Psoas muscle (tissue), 7 donors: ENCODE measurements at regions not wholly inside any gene's neighbourhood (a gene's known extent, or its start where the extent isn't known, plus 50 kb on each side); places are given as distances from the start of the nearest gene placed in this dataset.

Experiments used
- ATAC-seq, 4 donors: fragments of 200-7000 bp; cut with Tn5 transposase; one replicate each; pipeline ENCODE4 v1.9.1; 2020; ENCODE audit warnings: moderate library complexity in 3 of 4, mild to moderate bottlenecking in 2 of 4
- DNase-seq, 2 donors: peaks; one replicate each; pipeline ENCODE4 v3.0.0-alpha.2; 2020
- H3K27ac ChIP-seq: fragments of 200-600 bp; one replicate; pipeline ENCODE4 v1.8.0; 2022
- H3K27me3 ChIP-seq, 3 donors: fragments of 200-600 bp in 1 of 3; one replicate each; pipeline versions ENCODE4 v1.6.1 to v1.8.0; 2013 to 2022; ENCODE audit warnings: low read length in 2 of 3, mild to moderate bottlenecking in 2 of 3, moderate library complexity in 1 of 3; ENCODE audit not compliant: insufficient read depth in 3 of 3
- H3K36me3 ChIP-seq, 2 donors: fragments of 200-600 bp in 1 of 2; one replicate each; pipeline versions ENCODE4 v1.6.1 to v1.8.0; 2013 to 2022; ENCODE audit warnings: low read depth in 1 of 2, mild to moderate bottlenecking in 1 of 2, moderate library complexity in 1 of 2; ENCODE audit not compliant: insufficient read depth in 1 of 2
- H3K4me1 ChIP-seq: fragments of 200-600 bp; one replicate; pipeline ENCODE4 v1.8.0; 2022
- H3K4me3 ChIP-seq: fragments of 200-600 bp; one replicate; pipeline ENCODE4 v1.8.0; 2022; ENCODE audit warnings: mild to moderate bottlenecking
- H3K9me3 ChIP-seq: fragments of 200-600 bp; one replicate; pipeline ENCODE4 v1.8.0; 2022
- CTCF ChIP-seq: fragments of 200-600 bp; IDR thresholded peaks from one replicate; pipeline ENCODE4 v1.8.0; 2022; ENCODE audit warnings: antibody characterized with exemption
- WGBS, 3 donors: extraction: QIAGEN DNeasy Blood & Tissue Kit; methylation state at CpG; one replicate each; pipeline versions ENCODE4 v1.1.6 to v1.1.7; 2013; 5-methylcytosine and 5-hydroxymethylcytosine counted together
- intact Hi-C, 2 donors: fragments of 100-400 bp; cut with DNase I; formaldehyde crosslinking; loops; one replicate each; pipeline versions ENCODE4 v1.11.0 to v1.14.2; 2022
- donor health status: healthy with polysubstance abuse.
- donor health status: DM: no; HTN: no; CAD: no; lungs with moderate emphysema.
- donor health status: Bipolar disorder and iron deficiency.
- donor health status: healthy.
- donor health status: DM: yes; HTN: yes; CAD: no.
- donor health status: DM: no; HTN: no; CAD: no.
- donor health status: DM: yes; HTN: yes; CAD: no.

GRCh38 chr2:175640655-175641054 lies 361.4 kb downstream of the LNPK start:
- ATAC-seq (no peak), DNase-seq (no peak)
- Histone ChIP-seq H3K4me3 (no peak overlapping the region), H3K4me1 (no peaks in the 10 kb centered on the region), H3K9me3 (no peaks in the 10 kb centered on the region), H3K36me3 (no peaks in the 10 kb centered on the region), H3K27me3 (no peaks in the 10 kb centered on the region), H3K27ac (no peak overlapping the region)
- no peak for TF ChIP-seq CTCF
- intact Hi-C loops: no loop called here
- WGBS, 3 donors: 90 to 100% (median 93%) methylated on average over 2 of the region's 2 CpGs

DNA sequence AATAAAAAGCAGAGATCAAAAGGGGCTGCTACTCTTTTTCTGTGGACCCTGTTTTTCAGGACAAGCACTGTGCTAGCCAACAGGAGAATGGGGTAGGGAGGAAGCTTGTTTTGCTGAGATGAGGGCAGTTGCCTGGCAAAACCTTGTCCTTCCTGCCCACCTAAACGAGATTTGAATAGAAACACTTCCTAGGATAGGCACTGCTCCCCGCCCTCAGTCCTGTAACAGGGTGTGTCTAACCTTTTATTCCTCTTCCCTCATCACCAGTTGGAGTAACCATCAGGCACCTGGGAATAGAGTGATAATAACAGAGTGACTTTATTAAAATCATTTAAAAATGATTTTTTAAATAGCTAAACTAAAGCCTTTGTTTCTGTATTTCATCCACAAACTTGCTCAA lies 368.8 kb downstream of the LNPK start:
- Histone ChIP-seq H3K27me3 (peaks cover 0 to 3% (median 0%) of the 10 kb centered on the region in 3 donors), H3K4me1 (no peaks in the 10 kb centered on the region), H3K9me3 (no peaks in the 10 kb centered on the region), H3K27ac (no peak overlapping the region), H3K4me3 (no peak overlapping the region), H3K36me3 (no peaks in the 10 kb centered on the region)
- 39 to 74% (median 70%) methylated on average over 2 of the region's 2 CpGs for WGBS, 3 donors
- no peak for DNase-seq
- intact Hi-C loops: no loop called here
- TF ChIP-seq CTCF: no peak
- ATAC-seq: no peak

GRCh38 chr2:175631245-175631623 lies 370.8 kb downstream of the LNPK start:
- no peak for DNase-seq
- no peak for ATAC-seq
- Histone ChIP-seq H3K27ac (no peak overlapping the region), H3K27me3 (peaks cover 0 to 3% (median 0%) of the 10 kb centered on the region in 3 donors), H3K36me3 (no peaks in the 10 kb centered on the region), H3K4me3 (no peak overlapping the region), H3K4me1 (no peaks in the 10 kb centered on the region), H3K9me3 (no peaks in the 10 kb centered on the region)
- no peak for TF ChIP-seq CTCF
- intact Hi-C loops: no loop called here

- no peak for TF ChIP-seq CTCF
- no peaks in the 10 kb centered on the region for H3K4me1 ChIP-seq
- ATAC-seq (no peak), DNase-seq (no peak)
- no peaks in the 10 kb centered on the region for H3K9me3 ChIP-seq
- H3K27me3 ChIP-seq: peaks cover 0 to 3% (median 0%) of the 10 kb centered on the region in 3 donors
- intact Hi-C loops: no loop called here
- no peak overlapping the region for H3K4me3 ChIP-seq
- H3K27ac ChIP-seq: no peak overlapping the region
- H3K36me3 ChIP-seq: no peaks in the 10 kb centered on the region
- WGBS, 3 donors: 69 to 73% (median 72%) methylated on average over 15 of the region's 15 CpGs
These were observed 371.5 kb downstream of the LNPK start for GRCh38 chr2:175630280-175631244.

- Histone ChIP-seq H3K9me3 (no peaks in the 10 kb centered on the region), H3K4me3 (no peak overlapping the region), H3K4me1 (no peaks in the 10 kb centered on the region), H3K27ac (no peak overlapping the region), H3K27me3 (no peaks in the 10 kb centered on the region), H3K36me3 (no peaks in the 10 kb centered on the region)
- ATAC-seq (no peak), DNase-seq (no peak)
- intact Hi-C loops: no loop called here
- TF ChIP-seq CTCF: no peak
These were observed 373.8 kb downstream of the LNPK start for GRCh38 chr2:175628243-175628642.
